ENCODE measurements at regions not wholly inside any gene's neighbourhood (a gene's known extent, or its start where the extent isn't known, plus 50 kb on each side); places are given as distances from the start of the nearest gene placed in this dataset.

DNA sequence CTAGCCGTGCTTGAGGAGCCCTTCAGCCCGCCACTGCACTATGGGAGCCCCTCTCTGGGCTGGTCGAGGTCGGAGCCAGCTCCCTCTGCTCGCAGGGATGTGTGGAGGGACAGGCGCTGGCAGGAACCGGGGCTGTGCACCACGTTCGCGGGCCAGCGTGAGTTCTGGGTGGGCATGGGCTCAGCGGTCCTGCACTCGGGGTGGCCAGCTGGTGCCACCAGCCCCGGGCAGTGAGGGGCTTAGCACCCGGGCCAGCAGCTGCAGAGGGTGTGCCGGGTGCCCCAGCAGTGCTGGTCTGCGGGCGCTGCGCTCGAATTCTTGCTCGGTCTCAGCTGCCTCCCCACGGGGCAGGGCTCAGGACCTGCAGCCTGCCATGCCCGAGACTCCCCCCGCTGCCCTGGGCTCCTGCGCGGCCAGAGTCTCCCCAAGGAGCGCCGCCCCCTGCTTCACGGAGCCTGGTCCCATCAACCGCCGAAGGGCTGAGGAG, 90.8 kb upstream of the NRG3 start:
- no peak for DNase-seq (ENCODE audit: low spot score)

DNA sequence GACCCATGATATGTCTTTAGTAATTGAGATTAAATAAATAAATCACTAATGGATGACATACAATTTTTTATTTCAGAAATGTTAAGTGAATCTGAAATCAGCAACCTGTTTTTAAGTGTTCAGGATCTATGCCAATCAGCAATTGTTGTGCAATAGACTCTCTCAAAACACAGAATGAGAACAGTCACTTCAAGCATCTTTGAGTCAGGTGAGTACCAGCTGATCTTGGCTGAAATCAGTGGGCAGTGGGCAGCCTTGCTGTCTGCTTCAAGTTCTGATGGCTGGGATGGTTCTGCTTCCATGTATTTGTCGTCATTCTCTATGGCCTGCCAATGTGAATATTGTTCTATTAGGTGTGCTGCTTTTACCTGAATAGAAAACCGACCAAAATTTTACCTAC, 82.3 kb upstream of the NRG3 start:
- DNase-seq (ENCODE audit: low spot score): no peak

DNA sequence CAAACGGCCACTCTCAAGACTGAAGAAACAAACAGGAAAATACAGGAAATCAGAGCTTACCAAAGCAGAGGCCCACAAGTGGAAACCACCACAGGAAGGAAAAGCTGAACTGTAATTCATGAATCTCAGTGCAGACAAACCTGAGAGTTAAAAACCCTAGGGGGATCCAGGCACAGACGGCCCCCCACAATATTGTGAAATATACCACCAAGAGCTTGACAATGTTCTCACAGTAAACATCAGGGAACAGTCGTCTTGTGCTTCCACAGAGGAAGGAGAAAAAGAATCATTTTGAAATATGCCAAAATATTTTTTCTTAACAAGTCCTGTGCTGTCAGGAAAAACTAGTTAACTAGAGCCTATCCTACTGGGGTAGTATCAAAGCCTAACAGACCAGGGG, 68.2 kb upstream of the NRG3 start:
- no peak for DNase-seq (ENCODE audit: low spot score)

DNA sequence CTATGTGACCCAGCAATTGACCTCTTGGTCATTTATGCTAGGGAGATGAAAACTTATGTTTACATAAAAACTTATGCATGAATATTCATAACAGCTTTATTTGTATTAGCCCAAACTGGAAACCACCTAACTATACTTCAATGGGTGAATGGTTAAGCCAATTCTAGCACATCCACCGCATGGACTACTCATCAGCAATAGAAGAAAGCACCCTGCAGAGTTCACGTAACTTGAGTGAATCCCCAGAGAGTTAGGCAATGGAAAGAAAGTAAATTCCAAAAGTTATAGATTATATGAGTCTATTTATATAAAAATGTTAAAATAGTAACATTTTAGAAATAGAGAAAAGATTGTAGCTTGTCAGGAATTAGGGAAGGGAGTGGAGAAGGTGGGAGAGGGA, 60.2 kb upstream of the NRG3 start:
- DNase-seq (ENCODE audit: low spot score): no peak

DNA sequence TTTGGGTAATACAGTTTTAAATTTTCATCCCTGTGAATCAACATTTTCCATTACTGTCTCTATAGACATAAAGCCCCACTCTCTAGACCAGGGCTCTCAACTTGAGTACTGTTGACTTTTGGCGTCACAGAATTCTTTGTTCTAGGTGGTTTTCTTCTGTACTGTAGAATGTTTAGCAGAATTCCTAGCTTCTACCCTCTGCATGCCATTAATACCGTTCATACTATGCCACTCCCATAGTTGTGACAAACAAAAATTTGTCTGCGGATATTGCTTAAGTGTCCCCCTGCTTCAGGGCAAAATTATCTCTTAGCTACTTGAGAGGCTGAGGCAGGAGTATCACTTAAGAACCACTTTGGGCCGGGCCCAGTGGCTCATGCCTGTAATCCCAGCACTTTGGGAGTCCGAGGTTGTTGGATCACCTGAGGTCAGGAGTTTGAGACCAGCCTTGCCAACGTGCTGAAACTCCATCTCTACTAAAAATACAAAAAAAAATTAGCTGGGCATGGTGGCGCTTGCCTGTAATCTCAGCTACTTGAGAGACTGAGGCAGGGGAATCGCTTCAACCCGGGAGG, 57.3 kb upstream of the NRG3 start:
- no peak for DNase-seq (ENCODE audit: low spot score)

DNA sequence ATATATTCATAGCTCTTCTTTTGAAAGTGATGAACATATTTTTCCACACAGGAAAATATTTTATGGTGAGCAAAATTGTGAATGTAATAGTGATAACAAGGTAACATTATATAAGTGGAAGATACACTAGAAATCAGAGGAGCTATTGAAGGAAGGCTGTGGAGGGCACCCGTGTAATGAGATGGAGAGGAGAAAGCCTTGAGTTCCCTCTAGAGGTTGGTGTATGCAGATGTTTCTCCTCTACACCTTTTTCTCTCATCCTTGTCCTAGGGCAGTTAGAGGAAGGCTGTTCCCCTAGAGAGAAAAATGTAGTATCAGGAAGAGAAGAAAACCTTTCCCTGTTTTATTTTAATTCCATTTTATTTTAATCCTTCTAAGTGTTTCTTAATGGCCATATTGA, 54.6 kb upstream of the NRG3 start:
- DNase-seq (ENCODE audit: low spot score): no peak

All from CD4-positive, alpha-beta T cell treated with Interleukin-15 for 4 hours (primary cell).